Mesodermal cell (in vitro differentiated cells): ENCODE measurements at regions not wholly inside any gene's neighbourhood (a gene's known extent, or its start where the extent isn't known, plus 50 kb on each side); places are given as distances from the start of the nearest gene placed in this dataset.

Experiments used
- H3K27ac ChIP-seq: 2 replicates; pipeline ENCODE4 v1.7.0; 2013; ENCODE audit warnings: mild to moderate bottlenecking, low read depth, low read length, moderate library complexity; ENCODE audit not compliant: severe bottlenecking
- H3K36me3 ChIP-seq: 2 replicates; pipeline ENCODE4 v1.7.1; 2013; ENCODE audit warnings: mild to moderate bottlenecking, low read length, moderate library complexity; ENCODE audit not compliant: control insufficient read depth, insufficient read depth
- H3K4me1 ChIP-seq: one replicate; pipeline ENCODE4 v1.7.1; 2013; ENCODE audit warnings: mild to moderate bottlenecking, low read length; ENCODE audit not compliant: insufficient read depth, control insufficient read depth, poor library complexity, severe bottlenecking
- H3K4me3 ChIP-seq: 2 replicates; pipeline ENCODE4 v1.7.0; 2013; ENCODE audit warnings: low read length, control low read depth, mild to moderate bottlenecking; ENCODE audit not compliant: insufficient read depth, poor library complexity, severe bottlenecking; ENCODE audit errors: extremely low read depth
- H3K9me3 ChIP-seq: 2 replicates; pipeline ENCODE4 v1.7.1; 2013; ENCODE audit warnings: mild to moderate bottlenecking, low read length, moderate library complexity; ENCODE audit not compliant: control insufficient read depth
- WGBS, 2 experiments: methylation state at CpG; one replicate each; pipeline ENCODE4 v1.1.5; 2013; ENCODE audit warnings: missing lambda C conversion rate in 2 of 2; ENCODE audit not compliant: insufficient coverage in 2 of 2; 5-methylcytosine and 5-hydroxymethylcytosine counted together

DNA sequence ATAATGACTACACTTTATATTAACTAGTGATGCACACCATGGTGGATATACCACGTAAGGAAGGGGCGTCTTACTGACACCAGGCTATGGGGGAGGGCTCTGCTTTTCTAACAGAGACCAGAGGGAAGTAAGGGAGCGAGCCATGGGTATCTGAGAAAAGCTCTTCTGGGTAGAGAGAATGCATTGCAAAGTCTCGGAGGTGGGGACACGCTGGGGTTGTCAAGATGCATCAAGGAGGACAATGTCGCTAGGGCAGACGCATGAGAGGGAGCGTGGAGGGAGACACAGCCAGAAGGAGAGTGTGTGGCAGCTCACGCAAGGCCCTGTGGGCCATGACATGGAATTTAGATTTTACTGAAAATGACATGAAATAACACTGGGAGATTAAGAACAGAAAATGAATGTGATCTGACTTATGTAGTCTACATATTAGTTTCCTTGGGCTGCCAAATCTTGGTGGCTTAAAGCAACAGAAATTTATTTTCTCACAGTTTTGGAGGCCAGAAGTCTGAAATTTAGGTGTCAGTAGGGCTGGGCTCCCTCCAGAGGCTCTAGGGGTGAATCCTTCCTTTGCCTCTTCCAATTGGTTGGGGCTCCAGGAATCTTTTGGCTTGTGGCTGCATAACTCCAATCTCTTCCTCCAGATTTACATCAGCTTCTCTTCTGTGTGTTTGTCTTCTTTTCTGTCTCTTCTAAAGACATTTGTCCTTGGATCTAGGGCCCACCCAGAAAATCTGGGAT is 352.2 kb downstream of the CYRIA start:
- peaks cover 9% of the 10 kb centered on the region for H3K4me1 ChIP-seq
- WGBS, 2 experiments, result 89 to 92% methylated on average over 8 to 9 of the region's 9 CpGs
- H3K9me3 ChIP-seq, result no peaks in the 10 kb centered on the region
- H3K27ac ChIP-seq, result no peak overlapping the region
- H3K36me3 ChIP-seq, result no peaks in the 10 kb centered on the region
- no peak overlapping the region for H3K4me3 ChIP-seq

DNA sequence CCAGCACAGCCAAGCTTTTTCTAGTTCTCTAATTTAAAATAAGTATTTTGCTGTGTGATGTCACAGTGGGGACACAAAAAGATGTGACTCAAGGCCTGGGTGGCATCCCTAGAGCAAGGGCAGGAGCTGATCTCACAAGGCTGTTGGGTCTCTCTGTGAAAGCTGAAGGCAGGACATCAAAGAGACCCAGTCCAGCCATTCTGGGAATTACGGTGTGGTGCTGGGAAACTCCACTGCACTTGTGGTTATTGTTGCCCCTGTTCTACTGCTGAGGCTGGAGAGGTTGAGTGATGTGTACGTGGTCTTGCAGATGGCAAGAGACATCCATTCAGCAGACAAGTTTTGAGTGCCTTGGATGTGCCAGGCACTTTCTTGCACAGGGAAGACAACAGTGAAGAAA is 352.9 kb downstream of the CYRIA start:
- Histone ChIP-seq H3K4me3 (no peak overlapping the region), H3K9me3 (no peaks in the 10 kb centered on the region), H3K27ac (no peak overlapping the region), H3K4me1 (peaks cover 3% of the 10 kb centered on the region), H3K36me3 (no peaks in the 10 kb centered on the region)
- 100% methylated on average over 2 of the region's 2 CpGs for WGBS, 2 experiments

DNA sequence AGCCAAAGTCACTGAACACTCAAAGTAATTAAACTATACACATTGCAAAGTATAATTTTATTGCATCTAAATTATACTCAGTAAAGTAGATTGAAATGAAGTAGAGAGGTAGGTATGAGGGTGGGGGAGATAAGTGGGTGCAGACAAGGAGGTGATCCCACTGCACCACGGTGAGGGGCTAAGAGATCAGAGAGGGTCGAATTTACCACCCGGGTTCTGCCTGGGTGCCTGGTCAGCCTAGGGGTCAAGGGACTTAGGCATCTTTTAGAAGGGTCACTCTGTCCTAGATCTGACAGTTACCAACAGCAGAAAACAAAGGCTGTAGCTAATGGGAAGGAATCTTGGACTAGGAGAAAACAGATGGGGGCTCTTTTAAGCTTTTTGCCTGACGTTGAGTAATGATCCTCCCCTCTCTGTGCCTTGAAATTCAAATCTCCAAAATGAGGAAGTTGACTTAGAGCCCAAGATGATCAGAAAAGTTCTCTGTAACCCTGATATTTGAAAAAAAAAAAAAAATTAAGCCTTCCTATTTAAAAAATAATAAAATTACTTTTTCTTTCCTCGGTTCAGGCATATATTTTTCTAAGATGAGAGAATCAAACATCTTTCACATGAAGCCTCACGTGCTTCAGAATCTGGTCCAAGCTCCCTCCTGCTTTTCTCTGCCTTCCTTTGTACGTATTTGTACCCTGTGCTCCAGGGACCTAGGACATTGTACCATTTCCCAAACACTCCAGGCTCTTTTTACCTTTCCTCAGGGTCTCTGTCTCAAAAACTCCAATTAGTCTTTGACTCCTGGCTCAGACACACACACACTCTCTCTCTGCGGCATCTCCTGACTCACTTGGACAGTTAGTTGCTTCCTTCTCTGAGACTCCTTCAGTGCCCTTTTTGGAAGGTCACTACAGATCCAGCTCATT is 353.9 kb downstream of the CYRIA start:
- no peak overlapping the region for H3K27ac ChIP-seq
- H3K9me3 ChIP-seq, result no peaks in the 10 kb centered on the region
- H3K4me1 ChIP-seq, result no peaks in the 10 kb centered on the region
- WGBS, 2 experiments, result 84% methylated on average over 3 to 5 of the region's 8 CpGs
- no peaks in the 10 kb centered on the region for H3K36me3 ChIP-seq
- no peak overlapping the region for H3K4me3 ChIP-seq

DNA sequence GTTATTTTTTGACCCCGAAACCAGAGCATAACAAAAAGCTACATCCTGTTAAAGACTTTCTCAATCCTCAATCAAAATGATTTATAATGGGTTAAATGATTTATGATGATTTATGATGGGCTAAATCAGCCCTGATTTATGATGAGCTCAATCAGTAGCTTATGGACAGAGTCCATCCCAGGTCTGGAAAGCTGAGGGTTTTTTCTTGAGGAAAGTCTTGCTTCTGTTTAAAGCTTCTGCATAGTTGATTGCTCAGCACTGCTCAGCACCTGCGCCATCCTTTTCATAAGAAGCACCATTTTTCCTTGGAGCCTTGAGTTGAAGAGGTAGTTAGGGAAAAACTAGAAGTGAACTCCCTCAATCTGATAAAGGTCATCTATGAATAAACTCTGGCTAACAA is 356.8 kb downstream of the CYRIA start:
- Histone ChIP-seq H3K27ac (no peak overlapping the region), H3K4me1 (no peaks in the 10 kb centered on the region), H3K36me3 (no peaks in the 10 kb centered on the region), H3K9me3 (no peaks in the 10 kb centered on the region), H3K4me3 (no peak overlapping the region)
- 100% methylated on average over 1 of the region's 2 CpGs; no CpG with 5 or more reads in 1 of the 2 experiments for WGBS, 2 experiments

DNA sequence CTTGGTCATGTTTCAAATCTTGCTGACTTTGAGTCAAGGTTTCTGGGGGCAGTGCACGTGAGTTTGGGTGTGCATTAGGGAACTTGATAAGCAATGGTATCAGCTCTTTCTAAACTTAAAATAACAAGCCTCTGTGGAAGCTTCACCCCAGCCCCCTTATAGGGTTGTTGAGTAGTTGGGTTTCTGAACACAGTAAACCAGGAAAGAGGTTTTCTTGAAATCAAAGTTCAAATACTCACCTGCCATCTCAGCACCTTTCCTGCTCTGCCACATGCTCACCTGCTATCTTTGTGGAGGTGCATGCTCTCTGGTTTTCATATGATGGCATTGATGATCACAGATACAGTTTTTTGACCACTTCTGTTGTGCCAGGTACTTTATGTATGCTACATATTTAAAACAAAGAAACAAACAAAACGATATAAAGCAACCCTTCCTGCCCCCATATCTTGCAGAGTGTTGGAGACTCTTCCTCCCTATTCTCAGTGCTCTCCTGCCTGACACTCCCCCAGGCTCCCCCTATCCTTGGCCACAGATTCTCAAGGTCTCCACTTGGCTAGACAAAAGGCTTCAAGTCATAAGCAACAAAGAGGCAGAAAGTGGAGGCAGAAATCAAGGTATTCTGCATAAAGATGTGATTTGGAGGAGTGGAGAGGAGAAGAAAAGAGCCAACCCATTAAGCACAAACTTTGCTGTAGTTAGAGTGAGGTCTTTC is 360.6 kb downstream of the CYRIA start:
- Histone ChIP-seq H3K27ac (no peak overlapping the region), H3K4me1 (no peaks in the 10 kb centered on the region), H3K36me3 (no peaks in the 10 kb centered on the region), H3K9me3 (peaks cover 9% of the 10 kb centered on the region), H3K4me3 (no peak overlapping the region)
- no CpG with 5 or more reads among the region's 2 CpGs for WGBS, 2 experiments

DNA sequence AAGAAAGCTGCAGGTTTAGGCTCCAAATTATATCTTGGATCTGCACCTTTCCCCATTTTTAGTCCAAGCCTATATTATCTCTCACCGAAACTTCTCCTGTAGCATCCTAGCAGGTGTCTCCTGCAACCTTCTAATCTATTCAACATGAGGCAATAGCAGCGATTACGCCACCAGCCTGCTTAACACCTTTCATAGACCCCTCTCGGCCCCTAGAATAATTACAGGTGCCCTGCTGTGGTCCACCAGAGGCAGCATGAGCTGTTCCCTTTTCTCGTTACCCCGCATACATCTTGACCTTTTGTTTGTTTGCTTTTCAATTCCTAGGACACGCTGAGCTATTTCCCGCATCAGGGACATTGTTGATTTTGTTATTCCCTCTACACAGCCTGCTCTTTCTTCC is 361.9 kb downstream of the CYRIA start:
- Histone ChIP-seq H3K36me3 (no peaks in the 10 kb centered on the region), H3K27ac (no peak overlapping the region), H3K9me3 (peaks cover 15% of the 10 kb centered on the region), H3K4me3 (no peak overlapping the region), H3K4me1 (no peaks in the 10 kb centered on the region)
- 48 to 51% methylated on average over 7 to 8 of the region's 8 CpGs for WGBS, 2 experiments

DNA sequence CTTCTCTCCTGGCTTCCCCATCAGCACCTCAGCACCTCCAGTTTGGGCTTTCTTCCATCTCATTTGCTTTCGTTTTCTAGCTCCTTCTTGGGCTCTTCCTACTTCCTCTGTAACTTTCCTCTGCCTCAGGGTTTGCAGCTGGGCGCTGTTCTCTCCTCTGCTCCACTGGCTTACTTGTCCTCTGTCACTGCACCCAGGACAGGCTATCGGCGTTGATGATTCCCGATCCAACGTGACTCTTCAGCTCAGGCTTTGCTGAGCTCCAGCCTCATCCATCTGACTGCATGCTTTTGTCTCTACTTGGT is 362.4 kb downstream of the CYRIA start:
- no peaks in the 10 kb centered on the region for H3K4me1 ChIP-seq
- H3K36me3 ChIP-seq, result no peaks in the 10 kb centered on the region
- H3K9me3 ChIP-seq, result peaks cover 17% of the 10 kb centered on the region
- 73 to 91% methylated on average over 6 of the region's 6 CpGs for WGBS, 2 experiments
- H3K27ac ChIP-seq, result no peak overlapping the region
- no peak overlapping the region for H3K4me3 ChIP-seq

DNA sequence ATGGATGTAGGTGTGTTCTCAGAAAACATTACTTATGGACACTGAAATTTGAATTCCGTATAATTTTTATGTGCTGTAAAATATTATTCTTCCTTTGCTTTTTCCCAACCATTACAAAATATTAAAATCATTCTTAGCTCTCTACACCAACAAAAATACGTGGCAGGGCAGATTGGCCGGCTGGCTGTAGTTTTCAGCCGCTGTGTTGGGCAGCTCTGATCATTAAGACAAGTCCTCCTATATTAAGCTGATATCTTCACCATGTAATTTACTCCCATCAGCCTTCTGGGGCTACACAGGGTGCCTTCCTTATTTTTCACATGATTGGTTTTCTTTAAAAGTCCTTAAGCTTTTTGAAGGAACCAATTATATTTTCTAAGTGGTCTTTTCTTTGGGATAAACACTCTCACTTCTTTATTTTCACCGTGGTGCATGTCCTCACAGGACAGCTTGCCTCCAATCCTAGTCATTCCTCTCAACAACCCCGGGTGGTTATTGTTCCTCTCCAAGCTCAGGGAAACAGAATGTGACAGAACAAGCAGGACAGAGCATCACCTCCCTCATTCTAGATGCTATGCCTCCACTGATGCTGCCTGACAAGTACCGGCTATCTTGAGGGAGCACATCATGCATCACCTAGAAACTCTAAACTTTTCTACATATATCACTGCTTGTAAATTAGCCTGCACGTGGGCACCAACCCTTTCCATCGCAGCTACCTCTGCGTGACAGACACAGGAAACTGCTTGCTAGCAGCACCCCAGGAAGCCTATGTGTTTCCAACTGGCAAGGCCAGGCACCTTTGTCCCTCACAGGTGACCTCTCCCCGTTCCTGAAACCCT is 362.3 kb downstream of the MYCN start:
- WGBS, 2 experiments, result 65 to 70% methylated on average over 10 of the region's 11 CpGs
- no peaks in the 10 kb centered on the region for H3K4me1 ChIP-seq
- no peak overlapping the region for H3K4me3 ChIP-seq
- H3K27ac ChIP-seq, result no peak overlapping the region
- H3K36me3 ChIP-seq, result no peaks in the 10 kb centered on the region
- H3K9me3 ChIP-seq, result peaks cover 17% of the 10 kb centered on the region

DNA sequence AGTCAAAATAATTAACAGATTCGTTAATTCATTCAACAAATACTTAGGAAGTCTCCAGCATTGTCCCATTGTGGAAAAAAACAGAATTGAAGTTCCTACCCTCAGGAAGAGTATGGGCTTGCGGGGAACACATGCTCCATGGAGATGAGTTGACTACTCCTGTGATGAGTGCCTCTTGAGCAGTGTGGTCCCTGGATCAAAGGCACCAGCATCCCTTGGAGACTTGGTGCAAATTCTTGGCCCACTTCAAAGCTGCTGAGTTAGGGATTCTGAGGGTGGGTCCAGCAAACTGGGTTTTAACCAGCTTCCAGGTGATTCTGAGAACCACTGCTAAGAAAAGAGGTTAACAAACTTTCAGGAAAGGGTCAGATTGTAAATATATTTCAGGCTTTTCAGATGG is 361.6 kb downstream of the MYCN start:
- H3K27ac ChIP-seq, result no peak overlapping the region
- no peak overlapping the region for H3K4me3 ChIP-seq
- H3K36me3 ChIP-seq, result no peaks in the 10 kb centered on the region
- 87 to 100% methylated on average over 2 of the region's 2 CpGs for WGBS, 2 experiments
- H3K4me1 ChIP-seq, result no peaks in the 10 kb centered on the region
- H3K9me3 ChIP-seq, result peaks cover 17% of the 10 kb centered on the region

DNA sequence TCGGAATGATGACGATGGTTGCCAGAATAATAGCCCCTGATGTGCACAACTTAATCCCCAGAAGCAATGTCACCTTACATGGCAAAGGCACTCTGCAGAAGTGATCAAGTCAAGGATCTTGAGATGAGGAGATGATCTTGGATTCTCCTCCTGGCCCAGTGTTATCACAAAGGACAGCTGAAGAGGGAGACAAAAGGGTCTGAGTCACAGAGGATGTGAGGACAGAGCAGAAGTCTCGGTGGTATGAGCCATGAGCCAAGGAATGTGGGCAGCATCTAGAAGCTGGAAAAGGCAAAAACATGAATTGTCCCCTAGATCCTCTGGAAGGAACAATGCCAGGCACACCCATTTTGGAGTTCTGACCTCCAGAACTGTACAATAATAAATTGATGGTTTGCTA is 358.5 kb downstream of the MYCN start:
- Histone ChIP-seq H3K27ac (no peak overlapping the region), H3K4me3 (no peak overlapping the region), H3K4me1 (no peaks in the 10 kb centered on the region), H3K9me3 (peaks cover 17% of the 10 kb centered on the region), H3K36me3 (no peaks in the 10 kb centered on the region)
- 74 to 93% methylated on average over 2 to 3 of the region's 3 CpGs for WGBS, 2 experiments
